Osteocyte (in vitro differentiated cells): ENCODE measurements at regions not wholly inside any gene's neighbourhood (a gene's known extent, or its start where the extent isn't known, plus 50 kb on each side); places are given as distances from the start of the nearest gene placed in this dataset.

Experiments used
- DNase-seq: peaks from one replicate; pipeline ENCODE4 v3.0.0; 2021; ENCODE audit warnings: mixed read lengths; ENCODE audit not compliant: unreplicated experiment; ENCODE audit errors: extremely low spot score
- H3K27ac Mint-ChIP-seq: one replicate; pipeline ENCODE4 v1.8.0; 2021; ENCODE audit warnings: mild to moderate bottlenecking, mixed read lengths; ENCODE audit not compliant: unreplicated experiment
- H3K27me3 Mint-ChIP-seq: one replicate; pipeline ENCODE4 v1.8.0; 2021; ENCODE audit warnings: mixed read lengths; ENCODE audit not compliant: unreplicated experiment
- H3K36me3 Mint-ChIP-seq: one replicate; pipeline ENCODE4 v1.8.0; 2021; ENCODE audit warnings: mixed read lengths; ENCODE audit not compliant: unreplicated experiment
- H3K4me1 Mint-ChIP-seq: one replicate; pipeline ENCODE4 v1.8.0; 2021; ENCODE audit warnings: mixed read lengths; ENCODE audit not compliant: unreplicated experiment
- H3K4me3 Mint-ChIP-seq: one replicate; pipeline ENCODE4 v1.8.0; 2021; ENCODE audit warnings: mild to moderate bottlenecking, moderate library complexity, mixed read lengths; ENCODE audit not compliant: unreplicated experiment
- H3K9me3 Mint-ChIP-seq: one replicate; pipeline ENCODE4 v1.8.0; 2021; ENCODE audit warnings: mixed read lengths; ENCODE audit not compliant: unreplicated experiment
- TF ChIP-seq, protein P1 (sequence below): fragments of 200-600 bp; sonication (generic); IDR thresholded peaks from 2 replicates; pipeline ENCODE4 v1.5.0; 2021; ENCODE audit warnings: antibody characterized with exemption, mild to moderate bottlenecking, moderate library complexity

DNA sequence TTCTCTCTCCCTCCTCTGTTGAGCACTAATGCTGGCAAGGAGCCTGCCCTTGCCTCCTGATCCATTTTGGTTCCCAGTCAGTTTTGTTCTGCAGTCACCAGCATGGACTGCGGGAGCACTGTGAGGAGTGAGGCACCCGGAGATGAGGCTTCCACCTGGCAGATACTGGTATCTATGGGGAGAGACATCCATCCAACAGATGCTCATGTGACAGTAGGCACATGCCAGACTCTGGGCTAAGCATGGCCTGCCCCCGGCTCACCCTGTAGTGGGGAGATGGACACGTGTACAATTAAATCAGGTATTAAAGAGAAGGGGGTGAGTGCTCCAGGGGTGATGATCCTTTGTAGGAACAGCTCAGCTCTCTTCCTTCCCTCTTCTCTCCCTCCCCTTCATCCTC, 74.0 kb upstream of the PODXL start:
- H3K27ac Mint-ChIP-seq = peak overlapping the region; percentile 41

DNA sequence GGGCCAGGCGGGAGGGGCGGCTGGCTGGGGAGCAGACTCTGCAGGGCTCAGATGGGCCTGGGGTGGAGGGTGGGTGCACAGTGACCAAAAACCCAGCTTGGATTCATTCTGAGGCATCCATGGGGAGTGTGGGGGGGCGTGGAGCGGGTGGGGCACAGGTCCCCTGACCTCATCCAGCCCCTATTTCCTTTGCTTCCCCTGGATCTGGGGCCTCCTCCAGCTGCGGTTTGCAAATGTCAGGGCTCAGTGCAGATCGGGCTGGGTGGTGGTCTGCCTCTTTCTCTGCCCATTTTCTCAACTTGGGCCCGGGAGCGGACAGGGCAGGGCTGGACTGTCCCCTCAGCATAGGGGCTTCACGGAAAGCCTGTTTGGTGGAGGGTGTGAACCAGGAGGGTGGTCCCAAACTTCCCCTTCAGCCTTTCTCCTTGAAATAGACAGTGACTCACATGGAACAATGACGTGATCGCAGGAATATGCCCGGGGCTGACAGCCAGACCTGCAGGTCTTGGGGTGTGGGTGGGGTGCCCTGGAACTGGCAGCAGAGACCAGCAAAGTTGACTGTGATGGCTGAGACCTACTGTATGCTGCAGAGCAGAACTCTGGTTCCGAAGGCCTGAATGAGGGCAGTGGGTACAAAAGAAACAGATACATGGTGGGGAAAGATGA, 72.9 kb upstream of the PODXL start:
- DNase-seq = no peak
- H3K9me3 Mint-ChIP-seq = no peaks in the 10 kb centered on the region
- peak overlapping the region; percentile 54 for H3K27ac Mint-ChIP-seq
- no peak overlapping the region for H3K4me3 Mint-ChIP-seq
- TF ChIP-seq, protein P1, sequence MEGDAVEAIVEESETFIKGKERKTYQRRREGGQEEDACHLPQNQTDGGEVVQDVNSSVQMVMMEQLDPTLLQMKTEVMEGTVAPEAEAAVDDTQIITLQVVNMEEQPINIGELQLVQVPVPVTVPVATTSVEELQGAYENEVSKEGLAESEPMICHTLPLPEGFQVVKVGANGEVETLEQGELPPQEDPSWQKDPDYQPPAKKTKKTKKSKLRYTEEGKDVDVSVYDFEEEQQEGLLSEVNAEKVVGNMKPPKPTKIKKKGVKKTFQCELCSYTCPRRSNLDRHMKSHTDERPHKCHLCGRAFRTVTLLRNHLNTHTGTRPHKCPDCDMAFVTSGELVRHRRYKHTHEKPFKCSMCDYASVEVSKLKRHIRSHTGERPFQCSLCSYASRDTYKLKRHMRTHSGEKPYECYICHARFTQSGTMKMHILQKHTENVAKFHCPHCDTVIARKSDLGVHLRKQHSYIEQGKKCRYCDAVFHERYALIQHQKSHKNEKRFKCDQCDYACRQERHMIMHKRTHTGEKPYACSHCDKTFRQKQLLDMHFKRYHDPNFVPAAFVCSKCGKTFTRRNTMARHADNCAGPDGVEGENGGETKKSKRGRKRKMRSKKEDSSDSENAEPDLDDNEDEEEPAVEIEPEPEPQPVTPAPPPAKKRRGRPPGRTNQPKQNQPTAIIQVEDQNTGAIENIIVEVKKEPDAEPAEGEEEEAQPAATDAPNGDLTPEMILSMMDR = no peak
- H3K36me3 Mint-ChIP-seq = no peaks in the 10 kb centered on the region
- peaks cover 84% of the 10 kb centered on the region for H3K4me1 Mint-ChIP-seq
- no peaks in the 10 kb centered on the region for H3K27me3 Mint-ChIP-seq

More for the DNA sequence above, 74.0 kb upstream of the PODXL start:
- Mint-ChIP-seq H3K36me3 (no peaks in the 10 kb centered on the region), H3K9me3 (no peaks in the 10 kb centered on the region), H3K4me1 (peaks cover 82% of the 10 kb centered on the region), H3K4me3 (no peak overlapping the region), H3K27me3 (no peaks in the 10 kb centered on the region)
- no peak for DNase-seq
- TF ChIP-seq, protein P1 = no peak

- TF ChIP-seq, protein P1 = no peak
- no peaks in the 10 kb centered on the region for H3K36me3 Mint-ChIP-seq
- H3K4me1 Mint-ChIP-seq = peaks cover 84% of the 10 kb centered on the region
- H3K4me3 Mint-ChIP-seq = no peak overlapping the region
- DNase-seq = no peak
- H3K27me3 Mint-ChIP-seq = no peaks in the 10 kb centered on the region
- H3K27ac Mint-ChIP-seq = peak overlapping the region; percentile 54
- no peaks in the 10 kb centered on the region for H3K9me3 Mint-ChIP-seq
Observed at GRCh38 chr7:131628634-131629033, 72.2 kb upstream of the PODXL start.

DNA sequence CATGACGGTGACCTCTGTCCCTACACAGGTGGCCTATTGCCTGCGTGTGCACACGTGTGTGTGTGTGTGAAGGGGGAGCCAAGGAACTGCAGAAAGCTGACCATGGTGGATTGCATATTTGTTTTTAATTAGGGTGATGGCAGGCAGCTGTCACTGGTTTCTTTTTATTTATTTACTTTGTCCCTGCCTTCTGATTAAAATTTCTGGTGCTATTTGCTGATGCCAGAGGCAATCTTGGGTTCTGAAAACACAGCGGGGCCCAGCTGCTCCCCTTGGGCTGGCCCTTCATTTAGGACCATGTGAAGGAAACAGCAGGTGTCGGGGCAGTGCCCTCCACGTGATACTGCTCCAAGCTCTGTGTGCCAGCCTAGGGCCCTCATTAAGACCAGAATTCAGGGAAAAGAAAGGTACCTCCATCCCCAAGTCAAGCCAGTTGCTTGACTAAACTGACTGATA, 71.3 kb upstream of the PODXL start:
- Mint-ChIP-seq H3K27ac (peak overlapping the region; percentile 54), H3K4me3 (no peak overlapping the region), H3K27me3 (no peaks in the 10 kb centered on the region), H3K4me1 (peaks cover 84% of the 10 kb centered on the region), H3K9me3 (no peaks in the 10 kb centered on the region), H3K36me3 (no peaks in the 10 kb centered on the region)
- TF ChIP-seq, protein P1 = no peak
- no peak for DNase-seq

GRCh38 chr7:131626643-131627042, 70.2 kb upstream of the PODXL start:
- no peak overlapping the region for H3K4me3 Mint-ChIP-seq

More at GRCh38 chr7:131626643-131627042, 70.2 kb upstream of the PODXL start:
- DNase-seq = no peak
- H3K4me1 Mint-ChIP-seq = peaks cover 79% of the 10 kb centered on the region
- H3K9me3 Mint-ChIP-seq = no peaks in the 10 kb centered on the region
- H3K27me3 Mint-ChIP-seq = no peaks in the 10 kb centered on the region
- H3K36me3 Mint-ChIP-seq = no peaks in the 10 kb centered on the region
- TF ChIP-seq, protein P1 = no peak
- H3K27ac Mint-ChIP-seq = no peak overlapping the region
